ENCODE measurements at regions not wholly inside any gene's neighbourhood (a gene's known extent, or its start where the extent isn't known, plus 50 kb on each side); places are given as distances from the start of the nearest gene placed in this dataset.

GRCh38 chr20:52481443-52481842, 289.9 kb upstream of the ZFP64 start:
- no peak for DNase-seq (ENCODE audit: low spot score)
- in situ Hi-C loops (cut with HindIII; ENCODE audit: low sequenced_read_pairs): no loop called here

DNA sequence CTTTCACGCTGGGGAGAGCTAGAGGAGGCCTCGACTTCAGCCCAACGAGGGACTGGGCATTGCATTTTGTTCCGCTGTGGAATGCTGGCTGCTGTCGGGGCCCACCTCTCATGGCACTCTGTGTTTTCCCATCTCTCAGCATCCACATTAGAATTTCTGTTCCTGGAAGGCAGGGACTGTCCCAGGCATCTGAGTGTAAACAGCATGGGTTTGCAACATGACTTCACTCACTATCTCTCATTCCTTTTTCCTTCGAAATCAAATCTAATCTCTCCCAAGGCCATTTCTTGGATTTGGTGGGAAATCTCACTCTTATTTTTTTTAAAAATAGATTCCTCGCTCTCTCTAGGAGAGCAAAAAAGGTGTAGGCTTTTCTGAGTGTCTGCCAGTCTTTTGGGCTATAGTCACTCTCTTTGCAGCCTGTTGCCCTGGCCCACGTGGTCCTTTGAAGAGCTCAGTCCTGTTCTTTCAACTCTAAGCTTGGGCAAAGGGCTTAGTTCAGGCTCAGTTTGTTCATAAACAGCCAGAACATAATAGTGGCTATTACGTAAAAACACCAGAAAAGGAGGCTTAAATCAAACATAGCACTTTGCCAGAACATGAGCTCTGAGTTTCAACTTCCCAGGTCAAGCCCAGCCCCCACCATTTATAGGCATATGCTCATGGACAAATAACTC, 284.6 kb upstream of the ZFP64 start:
- DNase-seq (ENCODE audit: low spot score): no peak
- in situ Hi-C loops (cut with HindIII; ENCODE audit: low sequenced_read_pairs): no loop called here

GRCh38 chr20:52473186-52473585, 281.6 kb upstream of the ZFP64 start:
- no peak for DNase-seq (ENCODE audit: low spot score)
- in situ Hi-C loops (cut with HindIII; ENCODE audit: low sequenced_read_pairs): no loop called here

- DNase-seq (ENCODE audit: low spot score): no peak
- in situ Hi-C loops (cut with HindIII; ENCODE audit: low sequenced_read_pairs): no loop called here
These were observed 279.0 kb upstream of the ZFP64 start for GRCh38 chr20:52470561-52470960.

GRCh38 chr20:52469128-52469527, 277.5 kb upstream of the ZFP64 start:
- no peak for DNase-seq (ENCODE audit: low spot score)
- in situ Hi-C loops (cut with HindIII; ENCODE audit: low sequenced_read_pairs): no loop called here

DNA sequence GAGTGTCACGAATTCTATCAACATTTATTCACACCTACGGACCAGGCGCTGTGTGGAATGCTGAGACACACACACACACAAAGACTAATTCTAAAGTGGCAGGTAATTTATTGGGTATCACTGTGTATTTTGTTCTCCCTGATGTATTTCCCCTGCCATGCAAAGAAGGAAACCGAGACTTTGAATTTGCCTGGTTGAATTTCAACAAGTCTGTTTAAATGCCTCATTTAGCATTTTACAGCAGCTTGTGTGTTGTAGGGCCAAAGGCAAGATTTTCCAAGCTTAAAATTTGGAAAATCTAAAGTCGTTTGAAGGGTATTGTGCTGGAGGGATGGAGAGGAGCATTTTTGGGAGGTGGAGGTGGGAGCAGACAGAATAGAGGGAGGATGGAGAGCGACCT, 274.4 kb upstream of the ZFP64 start:
- in situ Hi-C loops (cut with HindIII; ENCODE audit: low sequenced_read_pairs): no loop called here
- no peak for DNase-seq (ENCODE audit: low spot score)

DNA sequence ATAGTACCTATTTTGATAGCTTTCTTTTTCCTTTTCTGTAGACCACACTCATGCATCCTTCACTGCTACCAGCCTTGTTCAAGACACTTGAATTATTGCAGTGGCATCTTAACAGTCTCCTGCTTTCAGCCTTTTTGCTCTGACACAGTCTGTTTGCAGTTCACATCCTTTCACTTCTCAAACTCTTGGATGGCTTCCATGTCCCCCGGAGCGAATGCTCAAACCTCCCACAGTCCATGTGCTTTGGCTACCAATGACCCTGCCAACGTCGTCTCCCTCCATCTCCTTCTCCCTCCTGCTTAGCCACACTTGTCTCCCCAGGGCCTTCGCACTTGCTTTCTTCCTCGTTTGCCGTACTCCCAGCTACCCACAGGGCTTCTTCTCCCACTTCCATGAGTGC, 270.0 kb upstream of the ZFP64 start:
- in situ Hi-C loops (cut with HindIII; ENCODE audit: low sequenced_read_pairs): no loop called here
- DNase-seq (ENCODE audit: low spot score): no peak

- DNase-seq (ENCODE audit: low spot score): no peak
- in situ Hi-C loops (cut with HindIII; ENCODE audit: low sequenced_read_pairs): no loop called here
These were observed 267.6 kb upstream of the ZFP64 start for GRCh38 chr20:52459150-52459549.

DNA sequence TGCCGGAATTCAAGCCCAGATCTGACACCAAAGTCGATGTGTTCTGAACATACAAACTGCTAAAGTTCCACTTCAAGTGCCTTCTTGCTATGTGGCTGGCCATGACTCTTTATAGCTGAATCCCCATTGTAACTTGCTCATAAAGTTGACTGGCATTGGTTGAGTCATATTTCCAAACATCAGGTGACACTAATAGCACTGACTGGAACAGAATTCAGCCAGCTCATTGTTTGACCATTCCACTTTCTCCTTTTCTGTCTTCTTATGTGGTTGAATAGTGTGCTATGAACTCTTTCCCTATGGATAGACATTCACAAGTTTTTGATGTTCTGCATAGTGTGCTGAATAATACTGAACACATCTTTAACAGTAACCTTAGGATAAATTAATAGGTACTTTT, 266.2 kb upstream of the ZFP64 start:
- in situ Hi-C loops (cut with HindIII; ENCODE audit: low sequenced_read_pairs): no loop called here
- no peak for DNase-seq (ENCODE audit: low spot score)

- no peak for DNase-seq (ENCODE audit: low spot score)
- in situ Hi-C loops (cut with HindIII; ENCODE audit: low sequenced_read_pairs): no loop called here
These were observed 263.1 kb upstream of the ZFP64 start for GRCh38 chr20:52454660-52455059.

GRCh38 chr20:52448513-52449232, 257.1 kb upstream of the ZFP64 start:
- in situ Hi-C loops (cut with HindIII; ENCODE audit: low sequenced_read_pairs): no loop called here
- DNase-seq (ENCODE audit: low spot score): no peak

DNA sequence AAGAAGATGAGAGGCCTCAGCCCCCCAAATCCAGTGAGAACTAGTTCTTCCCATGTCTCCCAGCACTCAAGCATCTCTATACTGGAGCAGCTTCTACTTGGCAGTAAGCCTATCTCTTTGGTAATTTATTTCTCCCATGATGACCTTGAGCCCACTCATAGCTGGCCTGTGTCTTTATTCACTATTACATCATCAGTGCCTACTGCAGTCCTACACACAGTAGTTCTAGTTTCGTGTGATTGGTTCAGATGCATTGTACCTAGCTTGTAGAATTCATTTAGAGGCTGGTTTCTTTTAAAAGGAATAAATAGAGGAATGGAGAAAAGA, 255.6 kb upstream of the ZFP64 start:
- in situ Hi-C loops (cut with HindIII; ENCODE audit: low sequenced_read_pairs): no loop called here
- DNase-seq (ENCODE audit: low spot score): no peak

GRCh38 chr20:52446421-52447224, 255.0 kb upstream of the ZFP64 start:
- in situ Hi-C loops (cut with HindIII; ENCODE audit: low sequenced_read_pairs): no loop called here
- no peak for DNase-seq (ENCODE audit: low spot score)

GRCh38 chr20:52444455-52444854, 252.9 kb upstream of the ZFP64 start:
- in situ Hi-C loops (cut with HindIII; ENCODE audit: low sequenced_read_pairs): no loop called here

GRCh38 chr20:52443874-52444273, 252.3 kb upstream of the ZFP64 start:
- in situ Hi-C loops (cut with HindIII; ENCODE audit: low sequenced_read_pairs): no loop called here
- no peak for DNase-seq (ENCODE audit: low spot score)

More at GRCh38 chr20:52444455-52444854, 252.9 kb upstream of the ZFP64 start:
- DNase-seq (ENCODE audit: low spot score): no peak

DNA sequence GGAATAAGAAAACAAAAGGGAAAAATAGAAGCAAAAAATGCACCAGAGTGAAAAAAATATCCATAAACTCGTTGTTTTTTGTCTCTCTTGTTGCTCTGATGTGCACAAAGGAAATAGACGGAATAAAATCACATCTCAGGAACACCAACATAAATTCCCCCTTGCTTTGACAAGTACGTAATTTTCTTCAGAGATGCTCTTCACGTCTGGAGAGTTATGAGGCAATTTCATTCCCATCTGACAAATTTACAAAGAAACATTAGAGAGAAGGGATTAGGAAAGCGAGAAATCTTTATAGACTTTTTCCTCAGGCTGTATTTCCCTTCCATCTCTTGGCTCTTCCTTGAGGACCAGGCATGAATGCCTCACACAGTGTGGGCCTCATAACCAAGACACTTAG, 250.1 kb upstream of the ZFP64 start:
- in situ Hi-C loops (cut with HindIII; ENCODE audit: low sequenced_read_pairs): no loop called here
- no peak for DNase-seq (ENCODE audit: low spot score)

DNA sequence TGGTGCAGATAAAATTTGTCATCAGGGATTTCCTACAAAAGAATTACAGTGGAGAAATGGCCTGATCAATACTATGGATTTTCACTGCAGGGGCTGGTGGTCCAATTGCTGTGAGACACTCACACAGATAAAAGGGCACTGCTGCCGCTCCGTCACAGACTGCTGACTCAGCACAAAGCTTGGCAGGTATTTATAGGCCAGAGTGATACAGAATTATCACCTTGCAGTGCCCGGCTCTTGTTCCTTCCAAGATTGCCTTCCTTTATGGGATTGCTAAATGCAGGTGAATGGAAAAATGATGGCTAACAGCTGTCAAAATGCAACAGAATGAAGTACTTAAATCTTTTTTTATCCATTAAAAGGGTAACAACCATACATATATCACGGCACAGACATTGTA, 247.8 kb upstream of the ZFP64 start:
- no peak for DNase-seq (ENCODE audit: low spot score)

GRCh38 chr20:52438326-52438963, 246.9 kb upstream of the ZFP64 start:
- in situ Hi-C loops (cut with HindIII; ENCODE audit: low sequenced_read_pairs): no loop called here
- no peak for DNase-seq (ENCODE audit: low spot score)

More for the DNA sequence above, 247.8 kb upstream of the ZFP64 start:
- in situ Hi-C loops (cut with HindIII; ENCODE audit: low sequenced_read_pairs): no loop called here

GRCh38 chr20:52434453-52434852, 242.9 kb upstream of the ZFP64 start:
- DNase-seq (ENCODE audit: low spot score): no peak
- in situ Hi-C loops (cut with HindIII; ENCODE audit: low sequenced_read_pairs): no loop called here

GRCh38 chr20:52434041-52434425, 242.5 kb upstream of the ZFP64 start:
- in situ Hi-C loops (cut with HindIII; ENCODE audit: low sequenced_read_pairs): no loop called here
- DNase-seq (ENCODE audit: low spot score): no peak

Measured in G401 (cell line).